ENCODE measurements at regions not wholly inside any gene's neighbourhood (a gene's known extent, or its start where the extent isn't known, plus 50 kb on each side); places are given as distances from the start of the nearest gene placed in this dataset.
A peak's percentile ranks its signal among the peaks of the same experiment; 100 is the strongest.

DNA sequence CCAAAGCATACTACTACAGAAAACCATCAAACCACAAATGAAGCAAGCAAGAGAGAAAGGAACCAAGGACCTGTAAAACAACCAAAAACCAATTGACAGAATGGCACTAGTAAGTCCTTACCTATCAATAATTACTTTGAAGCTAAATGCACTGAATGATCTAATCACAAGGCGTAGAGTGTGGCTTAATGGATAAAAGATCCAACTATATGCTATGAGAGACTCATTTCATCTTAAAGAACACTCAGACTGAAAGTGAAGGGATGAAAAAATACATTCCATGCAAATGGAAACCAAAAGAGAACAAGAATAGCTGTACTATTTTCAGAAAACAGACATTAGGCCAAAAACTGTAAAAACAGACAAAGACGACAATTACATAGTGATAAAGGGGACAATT, 70.7 kb downstream of the CRPPA start:
- Histone ChIP-seq H3K4me3 (ENCODE audit: low read depth, low read length) (no peak overlapping the region), H3K9me3 (ENCODE audit: severe bottlenecking) (no peaks in the 10 kb centered on the region), H3K27me3 (ENCODE audit: insufficient read depth, low read depth, severe bottlenecking) (no peaks in the 10 kb centered on the region), H3K36me3 (no peaks in the 10 kb centered on the region), H3K27ac (no peak overlapping the region)
- TF ChIP-seq, protein P1, sequence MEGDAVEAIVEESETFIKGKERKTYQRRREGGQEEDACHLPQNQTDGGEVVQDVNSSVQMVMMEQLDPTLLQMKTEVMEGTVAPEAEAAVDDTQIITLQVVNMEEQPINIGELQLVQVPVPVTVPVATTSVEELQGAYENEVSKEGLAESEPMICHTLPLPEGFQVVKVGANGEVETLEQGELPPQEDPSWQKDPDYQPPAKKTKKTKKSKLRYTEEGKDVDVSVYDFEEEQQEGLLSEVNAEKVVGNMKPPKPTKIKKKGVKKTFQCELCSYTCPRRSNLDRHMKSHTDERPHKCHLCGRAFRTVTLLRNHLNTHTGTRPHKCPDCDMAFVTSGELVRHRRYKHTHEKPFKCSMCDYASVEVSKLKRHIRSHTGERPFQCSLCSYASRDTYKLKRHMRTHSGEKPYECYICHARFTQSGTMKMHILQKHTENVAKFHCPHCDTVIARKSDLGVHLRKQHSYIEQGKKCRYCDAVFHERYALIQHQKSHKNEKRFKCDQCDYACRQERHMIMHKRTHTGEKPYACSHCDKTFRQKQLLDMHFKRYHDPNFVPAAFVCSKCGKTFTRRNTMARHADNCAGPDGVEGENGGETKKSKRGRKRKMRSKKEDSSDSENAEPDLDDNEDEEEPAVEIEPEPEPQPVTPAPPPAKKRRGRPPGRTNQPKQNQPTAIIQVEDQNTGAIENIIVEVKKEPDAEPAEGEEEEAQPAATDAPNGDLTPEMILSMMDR (IDR thresholded peaks at IDR 0.05; ENCODE audit: low read depth, low read length): no peak
- no peak for DNase-seq

DNA sequence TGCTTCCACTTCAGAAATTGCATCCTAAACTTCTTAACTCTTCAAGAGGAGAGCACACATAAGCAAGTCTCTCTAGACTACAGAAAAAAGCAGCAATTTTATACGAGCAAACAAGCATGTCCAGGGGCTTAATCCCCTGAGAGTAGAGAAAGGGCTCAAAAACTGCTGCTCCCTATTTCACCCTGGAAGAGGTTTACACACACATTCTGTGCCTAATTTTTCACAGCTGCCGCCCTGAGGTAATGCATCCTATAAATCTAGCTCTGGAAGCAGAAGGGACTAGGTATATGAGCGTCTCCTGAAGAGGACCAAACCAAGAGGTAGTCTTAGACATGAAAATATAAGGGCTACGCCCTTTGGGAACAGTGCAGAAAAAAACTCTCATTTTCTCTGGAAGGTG, 73.1 kb downstream of the CRPPA start:
- H3K27ac ChIP-seq: peak overlapping the region; percentile 16; the same call in 1 of the 2 replicates
- no peaks in the 10 kb centered on the region for H3K36me3 ChIP-seq
- TF ChIP-seq, protein P1 (IDR thresholded peaks at IDR 0.05; ENCODE audit: low read depth, low read length): no peak
- peak; percentile 33 for DNase-seq
- peak overlapping the region; percentile 16 for H3K4me3 ChIP-seq (ENCODE audit: low read depth, low read length)
- no peaks in the 10 kb centered on the region for H3K27me3 ChIP-seq (ENCODE audit: insufficient read depth, low read depth, severe bottlenecking)
- H3K9me3 ChIP-seq (ENCODE audit: severe bottlenecking): no peaks in the 10 kb centered on the region

DNA sequence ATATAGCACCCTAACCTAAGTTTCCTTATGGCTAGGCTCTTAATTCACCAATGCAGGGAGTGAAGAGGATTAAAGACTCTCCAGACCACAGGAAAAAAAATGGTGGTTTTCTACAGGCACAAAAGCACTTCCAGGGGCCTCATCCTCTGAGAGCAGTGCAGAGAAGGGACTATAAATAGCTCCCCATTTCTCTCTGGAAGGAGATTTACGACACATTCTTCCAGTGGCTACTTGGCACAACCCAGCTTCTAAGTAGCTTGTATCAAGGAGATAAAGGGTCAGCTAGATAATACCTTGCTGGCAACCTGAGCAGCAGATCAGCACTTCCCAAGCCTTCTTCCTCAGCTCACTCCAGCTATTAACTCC, 73.5 kb downstream of the CRPPA start:
- Histone ChIP-seq H3K4me3 (ENCODE audit: low read depth, low read length) (peak overlapping the region; percentile 16), H3K9me3 (ENCODE audit: severe bottlenecking) (no peaks in the 10 kb centered on the region), H3K27me3 (ENCODE audit: insufficient read depth, low read depth, severe bottlenecking) (no peaks in the 10 kb centered on the region), H3K36me3 (no peaks in the 10 kb centered on the region), H3K27ac (peak overlapping the region; percentile 25)
- TF ChIP-seq, protein P1 (IDR thresholded peaks at IDR 0.05; ENCODE audit: low read depth, low read length): no peak
- peak; percentile 66 for DNase-seq

DNA sequence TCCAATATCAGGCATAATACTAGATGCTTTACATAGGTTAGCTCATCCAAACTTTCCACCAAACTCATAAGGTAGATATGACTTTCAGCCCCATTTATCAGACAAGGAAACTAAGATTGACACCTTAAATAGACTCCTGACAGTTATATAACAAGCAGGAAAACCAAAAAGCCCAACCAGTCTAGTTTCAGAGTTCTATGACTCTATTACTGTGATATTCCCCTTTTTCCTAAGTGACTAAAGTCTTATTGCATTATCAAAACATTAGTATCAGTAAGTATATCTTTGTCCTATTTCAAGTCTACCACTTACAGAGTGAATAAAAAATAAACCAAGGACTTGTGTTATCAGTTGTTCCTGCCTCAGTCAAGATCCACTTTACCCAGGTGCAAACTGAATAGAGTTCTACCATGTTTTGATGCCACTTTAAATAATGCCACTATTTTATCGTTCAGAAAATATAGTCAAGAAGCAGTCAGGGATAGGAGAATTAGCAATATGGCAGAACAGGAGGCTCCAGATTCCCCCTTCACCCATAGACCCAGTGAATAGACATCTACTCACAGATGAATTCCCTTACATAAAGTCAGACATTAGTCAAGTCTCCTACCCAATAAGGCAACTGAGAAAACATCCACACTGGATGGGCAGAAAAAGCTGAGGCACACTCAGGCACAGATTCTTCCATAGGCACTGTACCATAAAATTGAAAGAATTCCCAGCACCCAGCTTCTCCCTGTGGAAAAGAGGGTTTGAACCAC, 74.1 kb downstream of the CRPPA start:
- no peaks in the 10 kb centered on the region for H3K36me3 ChIP-seq
- no peaks in the 10 kb centered on the region for H3K27me3 ChIP-seq (ENCODE audit: insufficient read depth, low read depth, severe bottlenecking)
- peak overlapping the region; percentile 25; the same call in 1 of the 2 replicates for H3K27ac ChIP-seq
- no peak for DNase-seq
- H3K4me3 ChIP-seq (ENCODE audit: low read depth, low read length): no peak overlapping the region
- TF ChIP-seq, protein P1 (IDR thresholded peaks at IDR 0.05; ENCODE audit: low read depth, low read length): no peak
- no peaks in the 10 kb centered on the region for H3K9me3 ChIP-seq (ENCODE audit: severe bottlenecking)

DNA sequence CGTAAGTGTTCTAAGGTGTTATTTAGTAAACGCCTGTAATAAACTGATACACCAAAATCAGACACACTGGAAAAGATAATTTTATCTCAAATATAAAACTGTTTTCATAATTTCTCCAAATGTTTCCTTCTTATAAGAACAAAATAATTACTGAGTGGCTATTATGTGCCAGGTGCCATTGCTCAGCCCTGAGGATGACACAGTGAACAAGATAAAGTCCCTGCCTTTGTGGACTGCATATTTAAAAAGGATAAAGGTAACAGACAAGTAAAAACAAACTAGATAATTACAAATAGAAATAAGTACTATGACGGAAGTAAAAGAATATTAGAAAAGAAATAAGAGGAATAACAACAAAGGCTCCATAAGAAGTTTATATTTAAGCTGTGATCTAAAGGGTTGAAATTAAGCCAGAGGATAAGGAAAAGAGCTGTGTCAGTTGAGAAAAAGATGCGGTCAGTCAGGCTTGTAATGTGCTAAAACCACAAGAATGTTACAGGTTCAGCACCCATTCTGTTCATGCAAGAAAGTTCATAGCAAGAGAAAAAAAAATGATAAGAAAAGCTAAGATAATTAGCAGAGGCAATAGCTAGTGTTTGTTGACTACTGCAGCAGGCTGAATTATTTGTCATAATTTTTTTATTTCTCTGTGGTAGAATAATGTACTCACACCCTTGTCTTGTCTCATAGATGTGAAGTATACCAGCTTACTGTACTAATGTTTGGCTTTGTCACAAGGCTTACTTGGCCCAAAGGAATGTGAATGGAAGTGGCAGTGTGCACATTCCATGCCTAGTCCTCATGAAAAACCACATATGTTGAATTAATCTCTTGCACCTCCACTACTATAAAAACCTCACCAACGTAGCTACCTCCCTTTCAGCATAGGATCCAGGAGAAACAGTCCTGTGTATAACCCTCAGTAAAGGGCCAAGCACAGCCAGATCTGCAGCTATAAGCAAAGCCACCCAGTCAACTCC, 75.1 kb downstream of the CRPPA start:
- Histone ChIP-seq H3K27me3 (ENCODE audit: insufficient read depth, low read depth, severe bottlenecking) (no peaks in the 10 kb centered on the region), H3K36me3 (no peaks in the 10 kb centered on the region), H3K27ac (no peak overlapping the region), H3K9me3 (ENCODE audit: severe bottlenecking) (no peaks in the 10 kb centered on the region), H3K4me3 (ENCODE audit: low read depth, low read length) (no peak overlapping the region)
- no peak for DNase-seq
- TF ChIP-seq, protein P1 (IDR thresholded peaks at IDR 0.05; ENCODE audit: low read depth, low read length): no peak

Measured in WERI-Rb-1 (cell line).